ENCODE measurements at regions not wholly inside any gene's neighbourhood (a gene's known extent, or its start where the extent isn't known, plus 50 kb on each side); places are given as distances from the start of the nearest gene placed in this dataset.

DNA sequence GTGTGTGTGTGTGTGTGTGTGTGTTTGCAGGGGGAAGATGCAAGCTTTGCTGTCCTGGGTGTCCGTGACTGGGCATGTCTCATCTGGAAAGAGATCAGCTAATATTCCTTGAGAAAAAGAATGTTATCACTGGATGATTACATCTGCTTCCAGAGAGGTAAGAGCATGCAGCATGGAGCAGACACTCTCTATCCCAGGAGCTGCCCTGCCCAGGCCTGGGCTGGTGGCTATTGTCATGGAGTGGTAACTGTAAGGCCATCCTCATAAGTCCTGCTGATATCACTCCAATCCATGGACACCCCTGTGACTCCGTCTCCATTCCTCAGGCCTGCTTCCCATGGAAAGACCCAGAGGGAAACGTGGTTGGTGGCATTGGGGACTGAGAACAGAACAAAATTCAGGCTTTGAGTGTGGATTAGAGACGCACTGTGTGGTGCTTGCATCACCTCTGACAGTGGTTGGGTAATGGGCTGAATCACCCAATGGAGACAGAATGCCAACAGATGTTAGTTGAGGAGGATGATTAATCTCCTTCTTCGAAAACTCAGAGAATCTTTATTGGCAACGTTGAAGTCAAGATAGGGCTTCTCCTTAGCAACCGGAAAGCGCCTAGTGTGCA lies 52.0 kb upstream of the KCNIP1 start:
- no peak for TF ChIP-seq CTCF (IDR thresholded peaks at IDR 0.05)
- TF ChIP-seq POLR2A (IDR thresholded peaks at IDR 0.05): no peak

Measured in thyroid gland (tissue), 4 donors.